Epithelial cell of proximal tubule (primary cell): ENCODE measurements at regions not wholly inside any gene's neighbourhood (a gene's known extent, or its start where the extent isn't known, plus 50 kb on each side); places are given as distances from the start of the nearest gene placed in this dataset.
A peak's percentile ranks its signal among the peaks of the same experiment; 100 is the strongest.

Source experiments
- DNase-seq: peaks from one replicate; pipeline ENCODE4 v3.0.0-alpha.2; 2011; ENCODE audit warnings: low read depth
- H3K4me3 ChIP-seq: 2 replicates; pipeline ENCODE4 v1.5.1; 2011; ENCODE audit warnings: low read depth, mild to moderate bottlenecking, low read length
- CTCF ChIP-seq: conservative IDR thresholded peaks from 2 replicates; pipeline ENCODE4 v1.5.1; 2012; ENCODE audit warnings: low read depth, mild to moderate bottlenecking, low read length

GRCh38 chr6:155791891-155792290 lies 336.3 kb upstream of the NOX3 start:
- no peak for DNase-seq
- no peak for TF ChIP-seq CTCF
- no peak overlapping the region for H3K4me3 ChIP-seq

GRCh38 chr6:155791186-155791585 lies 335.5 kb upstream of the NOX3 start:
- TF ChIP-seq CTCF: no peak
- DNase-seq: no peak
- no peak overlapping the region for H3K4me3 ChIP-seq

- TF ChIP-seq CTCF: no peak
- no peak overlapping the region for H3K4me3 ChIP-seq
- DNase-seq: no peak
These were observed 331.5 kb upstream of the NOX3 start for GRCh38 chr6:155787168-155787567.

DNA sequence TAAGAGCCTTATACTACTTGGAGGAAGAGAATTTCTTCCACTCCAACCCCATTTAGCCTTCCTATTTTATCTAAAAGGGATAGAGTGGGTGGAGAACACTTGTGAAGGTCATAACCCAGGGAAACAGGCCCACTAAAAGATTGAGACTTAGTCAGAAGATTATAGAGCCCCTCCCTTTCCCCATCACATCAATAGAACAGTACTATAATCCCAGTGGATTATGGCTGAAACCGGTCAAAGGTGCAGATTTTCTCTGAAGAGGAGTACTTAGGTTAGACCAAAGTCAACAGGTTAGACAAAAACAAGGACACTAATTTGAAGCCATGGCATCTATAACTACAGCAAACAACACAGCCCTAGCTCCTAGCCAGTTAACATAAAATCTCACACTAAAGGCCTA lies 330.9 kb upstream of the NOX3 start:
- no peak for TF ChIP-seq CTCF

GRCh38 chr6:155782739-155783459 lies 327.3 kb upstream of the NOX3 start:
- TF ChIP-seq CTCF: no peak
- no peak overlapping the region for H3K4me3 ChIP-seq
- peak; percentile 4 for DNase-seq

More for the DNA sequence above, 330.9 kb upstream of the NOX3 start:
- H3K4me3 ChIP-seq: no peak overlapping the region
- DNase-seq: no peak

- no peak for TF ChIP-seq CTCF
- H3K4me3 ChIP-seq: no peak overlapping the region
- peak; percentile 78 for DNase-seq
These were observed 326.7 kb upstream of the NOX3 start for GRCh38 chr6:155782320-155782731.

DNA sequence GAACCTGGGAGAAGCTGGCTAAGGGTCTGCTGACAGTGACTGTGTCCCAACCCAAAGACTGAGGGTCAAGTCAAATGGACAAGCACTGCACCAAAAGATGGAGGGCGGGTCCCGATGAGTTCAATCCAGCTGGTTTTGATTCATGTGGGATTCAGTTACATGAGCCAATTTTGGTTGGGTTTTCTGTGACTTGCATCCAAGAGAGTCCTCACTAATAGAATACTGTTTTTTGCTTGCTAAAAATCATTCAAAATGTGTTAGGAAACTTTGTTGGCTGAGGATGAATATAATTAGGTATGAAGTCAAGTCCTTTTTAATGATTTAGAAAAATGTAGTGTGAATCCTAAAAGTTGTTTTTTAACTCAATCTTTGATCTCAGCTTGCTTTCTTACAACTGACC lies 323.8 kb upstream of the NOX3 start:
- H3K4me3 ChIP-seq: no peak overlapping the region
- no peak for DNase-seq
- no peak for TF ChIP-seq CTCF
